ENCODE measurements at regions not wholly inside any gene's neighbourhood (a gene's known extent, or its start where the extent isn't known, plus 50 kb on each side); places are given as distances from the start of the nearest gene placed in this dataset.

DNA sequence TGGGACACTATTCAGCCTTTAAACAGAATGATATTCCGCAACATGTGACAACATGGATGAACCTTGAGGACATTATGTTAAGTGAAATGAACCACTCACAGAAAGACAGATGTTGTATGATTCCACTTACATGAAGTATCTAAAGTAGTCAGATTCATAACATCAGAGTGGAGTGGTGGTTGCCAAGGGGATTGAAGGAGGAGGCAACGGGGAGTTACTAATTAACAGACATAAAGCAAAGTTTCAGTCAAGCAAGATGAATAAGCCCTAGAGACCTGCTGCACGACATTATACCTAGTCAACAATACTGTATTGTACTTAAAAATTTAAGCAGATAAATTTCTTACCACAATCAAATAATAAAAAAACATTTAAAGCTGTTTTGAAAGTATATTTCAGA, 105.0 kb upstream of the NR0B1 start:
- ChIA-PET RAD21 (ENCODE audit: low non-redundant PET in 1 of 2, low total read pairs in 2 of 2, uncharacterized antibody in 2 of 2, unreplicated experiment in 2 of 2) (no interaction called here), POLR2A (no interaction called here), CTCF (no interaction called here)
- Histone ChIP-seq H3K9me3 (ENCODE audit: control insufficient read depth in 1 of 2, insufficient read depth in 1 of 2, low read depth in 1 of 2, low read length in 2 of 2) (no peaks in the 10 kb centered on the region), H4K20me1 (ENCODE audit: insufficient read depth) (no peaks in the 10 kb centered on the region), H3K9ac (ENCODE audit: low read length) (no peak overlapping the region), H3K36me3 (ENCODE audit: control insufficient read depth in 1 of 2, insufficient read depth in 2 of 2, low read length in 2 of 2) (no peaks in the 10 kb centered on the region), H3K79me2 (ENCODE audit: insufficient read depth, low read length) (no peaks in the 10 kb centered on the region), H3K4me3 (replicated peaks in 1 of 2; ENCODE audit: low read depth in 1 of 2, low read length in 2 of 2) (no peak overlapping the region), H3K27me3 (ENCODE audit: insufficient read depth, low read length) (no peaks in the 10 kb centered on the region), H3K4me2 (ENCODE audit: low read length) (no peak overlapping the region), H3K4me1 (ENCODE audit: control insufficient read depth in 1 of 2, insufficient read depth in 2 of 2, low read length in 2 of 2) (no peaks in the 10 kb centered on the region), H3K27ac (ENCODE audit: low read depth, low read length) (no peak overlapping the region), H2AFZ (ENCODE audit: low read depth, low read length, poor library complexity, severe bottlenecking) (no peak overlapping the region), H3K9me2 (ENCODE audit: insufficient read depth) (no peaks in the 10 kb centered on the region)
- intact Hi-C loops (cut with micrococcal nuclease) = no loop called here
- ATAC-seq (no peak), DNase-seq (ENCODE audit: low read depth, low spot score) (no peak)
- no TSS peak for BruUV-seq (replicated peaks)
- TF ChIP-seq POLR2A (IDR thresholded peaks at IDR 0.05; ENCODE audit: borderline replicate concordance, extremely low read depth, insufficient read depth, insufficient read length) (no peak), REST (IDR thresholded peaks at IDR 0.05; ENCODE audit: low read depth) (no peak), YY1 (IDR thresholded peaks at IDR 0.05; ENCODE audit: extremely low read depth, insufficient replicate concordance, low read depth, low read length) (no peak)

DNA sequence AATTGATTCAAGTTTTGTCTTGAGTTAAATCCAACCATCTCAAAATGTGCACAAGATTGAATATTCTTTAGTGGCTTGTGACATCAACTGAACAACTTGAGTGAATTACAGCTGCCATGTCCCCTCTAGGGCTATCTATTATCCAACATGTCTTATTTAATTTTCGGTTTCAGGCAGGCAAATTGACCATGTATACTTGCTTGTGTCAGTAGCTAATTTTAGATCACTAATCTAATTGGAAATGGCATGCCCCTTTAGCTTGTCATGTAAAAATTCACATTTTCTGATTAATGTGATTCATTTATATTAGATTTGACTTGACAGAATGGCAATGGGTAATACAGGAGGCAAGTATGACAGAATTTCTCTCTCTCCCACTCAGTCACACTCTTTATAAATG, 93.2 kb upstream of the NR0B1 start:
- intact Hi-C loops (cut with micrococcal nuclease) = no loop called here
- Histone ChIP-seq H3K9me3 (ENCODE audit: control insufficient read depth in 1 of 2, insufficient read depth in 1 of 2, low read depth in 1 of 2, low read length in 2 of 2) (no peaks in the 10 kb centered on the region), H2AFZ (ENCODE audit: low read depth, low read length, poor library complexity, severe bottlenecking) (no peak overlapping the region), H3K4me1 (ENCODE audit: control insufficient read depth in 1 of 2, insufficient read depth in 2 of 2, low read length in 2 of 2) (no peaks in the 10 kb centered on the region), H3K9me2 (ENCODE audit: insufficient read depth) (no peaks in the 10 kb centered on the region), H3K27me3 (ENCODE audit: insufficient read depth, low read length) (no peaks in the 10 kb centered on the region), H3K9ac (ENCODE audit: low read length) (no peak overlapping the region), H3K36me3 (ENCODE audit: control insufficient read depth in 1 of 2, insufficient read depth in 2 of 2, low read length in 2 of 2) (no peaks in the 10 kb centered on the region), H3K27ac (ENCODE audit: low read depth, low read length) (no peak overlapping the region), H3K79me2 (ENCODE audit: insufficient read depth, low read length) (no peaks in the 10 kb centered on the region), H3K4me2 (ENCODE audit: low read length) (no peak overlapping the region), H4K20me1 (ENCODE audit: insufficient read depth) (no peaks in the 10 kb centered on the region), H3K4me3 (replicated peaks in 1 of 2; ENCODE audit: low read depth in 1 of 2, low read length in 2 of 2) (no peak overlapping the region)
- ChIA-PET CTCF (no interaction called here), RAD21 (ENCODE audit: low non-redundant PET in 1 of 2, low total read pairs in 2 of 2, uncharacterized antibody in 2 of 2, unreplicated experiment in 2 of 2) (no interaction called here), POLR2A (no interaction called here)
- TF ChIP-seq SP1 (IDR thresholded peaks at IDR 0.05; ENCODE audit: low read depth) (no peak), CBX3 (IDR thresholded peaks at IDR 0.05; ENCODE audit: low read depth) (no peak), FOSL1 (IDR thresholded peaks at IDR 0.05; ENCODE audit: low read depth) (no peak), JUND (IDR thresholded peaks at IDR 0.05) (no peak), SRF (IDR thresholded peaks at IDR 0.05; ENCODE audit: low read depth) (no peak), YY1 (IDR thresholded peaks at IDR 0.05; ENCODE audit: extremely low read depth, insufficient replicate concordance, low read depth, low read length) (no peak), RAD21 (IDR thresholded peaks at IDR 0.05; ENCODE audit: low read depth) (no peak)
- TF ChIP-seq, protein P1, sequence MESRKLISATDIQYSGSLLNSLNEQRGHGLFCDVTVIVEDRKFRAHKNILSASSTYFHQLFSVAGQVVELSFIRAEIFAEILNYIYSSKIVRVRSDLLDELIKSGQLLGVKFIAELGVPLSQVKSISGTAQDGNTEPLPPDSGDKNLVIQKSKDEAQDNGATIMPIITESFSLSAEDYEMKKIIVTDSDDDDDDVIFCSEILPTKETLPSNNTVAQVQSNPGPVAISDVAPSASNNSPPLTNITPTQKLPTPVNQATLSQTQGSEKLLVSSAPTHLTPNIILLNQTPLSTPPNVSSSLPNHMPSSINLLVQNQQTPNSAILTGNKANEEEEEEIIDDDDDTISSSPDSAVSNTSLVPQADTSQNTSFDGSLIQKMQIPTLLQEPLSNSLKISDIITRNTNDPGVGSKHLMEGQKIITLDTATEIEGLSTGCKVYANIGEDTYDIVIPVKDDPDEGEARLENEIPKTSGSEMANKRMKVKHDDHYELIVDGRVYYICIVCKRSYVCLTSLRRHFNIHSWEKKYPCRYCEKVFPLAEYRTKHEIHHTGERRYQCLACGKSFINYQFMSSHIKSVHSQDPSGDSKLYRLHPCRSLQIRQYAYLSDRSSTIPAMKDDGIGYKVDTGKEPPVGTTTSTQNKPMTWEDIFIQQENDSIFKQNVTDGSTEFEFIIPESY (IDR thresholded peaks at IDR 0.05; ENCODE audit: extremely low read depth, insufficient replicate concordance, low read length) = no peak
- DNase-seq (ENCODE audit: low read depth, low spot score) = no peak
- no peak for ATAC-seq
- BruUV-seq (replicated peaks) = no TSS peak
